GM18873 (cell line): ENCODE measurements at regions not wholly inside any gene's neighbourhood (a gene's known extent, or its start where the extent isn't known, plus 50 kb on each side); places are given as distances from the start of the nearest gene placed in this dataset.
"Not testable (repeated sequence)": the region's sequence is repeated elsewhere in the genome, so short reads cannot be mapped to it uniquely, and the experiment has no call there.

Experiments used
- ATAC-seq: cut with Tn5 transposase; IDR thresholded peaks from one replicate; pipeline ENCODE4 v1.9.1; 2021; ENCODE audit warnings: mild to moderate bottlenecking, moderate library complexity, moderate number of reproducible peaks; ENCODE audit not compliant: unreplicated experiment, low FRiP score

- no peak for ATAC-seq
Observed at GRCh38 chr1:48089356-48089891, 92.2 kb upstream of the TRABD2B start.

GRCh38 chr1:48084826-48085225 is 87.6 kb upstream of the TRABD2B start:
- no peak for ATAC-seq

- no peak for ATAC-seq
Observed at GRCh38 chr1:48082271-48082962, 85.2 kb upstream of the TRABD2B start.

GRCh38 chr1:48080331-48081255 is 83.4 kb upstream of the TRABD2B start:
- no peak for ATAC-seq

- no peak for ATAC-seq
Observed at GRCh38 chr1:48079096-48079495, 81.9 kb upstream of the TRABD2B start.

GRCh38 chr1:48077795-48078222 is 80.6 kb upstream of the TRABD2B start:
- ATAC-seq: no peak

- ATAC-seq: no peak
Observed at GRCh38 chr1:48076017-48076416, 78.8 kb upstream of the TRABD2B start.

GRCh38 chr1:48073798-48074530 is 76.8 kb upstream of the TRABD2B start:
- ATAC-seq: no peak

- ATAC-seq: no peak
Observed at GRCh38 chr1:48071513-48071912, 74.3 kb upstream of the TRABD2B start.

GRCh38 chr1:48070396-48070750 is 73.2 kb upstream of the TRABD2B start:
- ATAC-seq: no peak

GRCh38 chr1:48069662-48070395 is 72.6 kb upstream of the TRABD2B start:
- no peak for ATAC-seq

- no peak for ATAC-seq
Observed at GRCh38 chr1:48068206-48068605, 71.0 kb upstream of the TRABD2B start.

- no peak for ATAC-seq
Observed at GRCh38 chr1:48066936-48067335, 69.8 kb upstream of the TRABD2B start.

- ATAC-seq: not testable (repeated sequence)
Observed at GRCh38 chr1:48064693-48065092, 67.5 kb upstream of the TRABD2B start.

- no peak for ATAC-seq
Observed at GRCh38 chr1:48062353-48062752, 65.2 kb upstream of the TRABD2B start.

GRCh38 chr1:48061162-48062136 is 64.3 kb upstream of the TRABD2B start:
- no peak for ATAC-seq

GRCh38 chr1:48059289-48059688 is 62.1 kb upstream of the TRABD2B start:
- no peak for ATAC-seq

- no peak for ATAC-seq
Observed at GRCh38 chr1:48058135-48059025, 61.2 kb upstream of the TRABD2B start.
